ENCODE measurements at regions not wholly inside any gene's neighbourhood (a gene's known extent, or its start where the extent isn't known, plus 50 kb on each side); places are given as distances from the start of the nearest gene placed in this dataset.

- no peak overlapping the region for H3K4me3 ChIP-seq (ENCODE audit: low read depth, low read length)
- TF ChIP-seq, protein P1, sequence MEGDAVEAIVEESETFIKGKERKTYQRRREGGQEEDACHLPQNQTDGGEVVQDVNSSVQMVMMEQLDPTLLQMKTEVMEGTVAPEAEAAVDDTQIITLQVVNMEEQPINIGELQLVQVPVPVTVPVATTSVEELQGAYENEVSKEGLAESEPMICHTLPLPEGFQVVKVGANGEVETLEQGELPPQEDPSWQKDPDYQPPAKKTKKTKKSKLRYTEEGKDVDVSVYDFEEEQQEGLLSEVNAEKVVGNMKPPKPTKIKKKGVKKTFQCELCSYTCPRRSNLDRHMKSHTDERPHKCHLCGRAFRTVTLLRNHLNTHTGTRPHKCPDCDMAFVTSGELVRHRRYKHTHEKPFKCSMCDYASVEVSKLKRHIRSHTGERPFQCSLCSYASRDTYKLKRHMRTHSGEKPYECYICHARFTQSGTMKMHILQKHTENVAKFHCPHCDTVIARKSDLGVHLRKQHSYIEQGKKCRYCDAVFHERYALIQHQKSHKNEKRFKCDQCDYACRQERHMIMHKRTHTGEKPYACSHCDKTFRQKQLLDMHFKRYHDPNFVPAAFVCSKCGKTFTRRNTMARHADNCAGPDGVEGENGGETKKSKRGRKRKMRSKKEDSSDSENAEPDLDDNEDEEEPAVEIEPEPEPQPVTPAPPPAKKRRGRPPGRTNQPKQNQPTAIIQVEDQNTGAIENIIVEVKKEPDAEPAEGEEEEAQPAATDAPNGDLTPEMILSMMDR (conservative IDR thresholded peaks at IDR 0.05; ENCODE audit: low read depth, low read length) = no peak
- DNase-seq (ENCODE audit: low read depth) = no peak
These were observed 183.5 kb downstream of the SLC4A3 start for GRCh38 chr2:219810895-219811294.

- no peak overlapping the region for H3K4me3 ChIP-seq (ENCODE audit: low read depth, low read length)
- DNase-seq (ENCODE audit: low read depth) = no peak
- TF ChIP-seq, protein P1 (conservative IDR thresholded peaks at IDR 0.05; ENCODE audit: low read depth, low read length) = no peak
These were observed 185.2 kb downstream of the SLC4A3 start for GRCh38 chr2:219812672-219813071.

DNA sequence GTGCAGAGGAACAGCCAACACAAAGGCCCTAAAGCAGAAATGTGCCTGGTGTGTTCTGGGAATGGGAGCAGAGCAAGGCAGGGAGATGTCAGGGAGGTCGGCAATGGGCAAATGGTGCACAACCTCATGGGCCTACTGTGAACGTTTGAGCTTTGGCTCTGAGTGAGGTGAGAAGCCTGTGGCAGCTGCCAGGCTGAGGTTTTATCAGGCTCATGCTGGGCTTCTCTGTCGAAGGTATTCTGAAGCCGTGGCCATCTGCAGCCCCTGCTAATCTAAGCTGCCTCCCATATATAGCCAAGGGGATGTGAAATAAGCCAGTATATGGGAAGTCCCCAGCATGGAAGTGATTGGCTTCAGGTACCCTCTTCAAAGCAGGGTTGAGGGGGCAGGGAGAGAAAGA is 193.3 kb downstream of the SLC4A3 start:
- TF ChIP-seq, protein P1 (conservative IDR thresholded peaks at IDR 0.05; ENCODE audit: low read depth, low read length) = no peak
- no peak for DNase-seq (ENCODE audit: low read depth)
- no peak overlapping the region for H3K4me3 ChIP-seq (ENCODE audit: low read depth, low read length)

- no peak overlapping the region for H3K4me3 ChIP-seq (ENCODE audit: low read depth, low read length)
- no peak for DNase-seq (ENCODE audit: low read depth)
- TF ChIP-seq, protein P1 (conservative IDR thresholded peaks at IDR 0.05; ENCODE audit: low read depth, low read length) = no peak
These were observed 196.1 kb downstream of the SLC4A3 start for GRCh38 chr2:219823574-219823973.

- no peak for DNase-seq (ENCODE audit: low read depth)
- TF ChIP-seq, protein P1 (conservative IDR thresholded peaks at IDR 0.05; ENCODE audit: low read depth, low read length) = no peak
- H3K4me3 ChIP-seq (ENCODE audit: low read depth, low read length) = no peak overlapping the region
These were observed 197.6 kb downstream of the SLC4A3 start for GRCh38 chr2:219824996-219825395.

DNA sequence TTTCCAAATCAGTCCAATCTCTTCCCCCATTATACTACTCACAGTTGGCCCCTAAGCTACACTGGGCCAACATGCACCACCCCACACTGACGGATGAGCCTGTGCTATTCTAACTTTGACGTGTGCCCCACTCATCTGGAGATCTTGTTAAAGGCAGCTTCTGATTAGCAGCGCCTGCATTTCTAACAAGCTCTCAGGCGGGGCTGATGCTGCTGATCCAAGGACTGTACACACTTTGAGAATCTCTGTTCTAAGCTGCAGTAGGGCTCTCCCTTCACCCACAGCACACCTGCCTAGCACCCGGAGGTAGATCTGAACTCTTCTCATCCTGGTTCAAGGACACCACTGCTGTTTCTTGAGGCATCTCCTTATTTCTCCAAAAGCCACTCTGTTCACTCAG is 200.7 kb downstream of the SLC4A3 start:
- TF ChIP-seq, protein P1 (conservative IDR thresholded peaks at IDR 0.05; ENCODE audit: low read depth, low read length) = no peak
- DNase-seq (ENCODE audit: low read depth) = no peak
- no peak overlapping the region for H3K4me3 ChIP-seq (ENCODE audit: low read depth, low read length)

GRCh38 chr2:219829667-219830352 is 202.4 kb downstream of the SLC4A3 start:
- TF ChIP-seq, protein P1 (conservative IDR thresholded peaks at IDR 0.05; ENCODE audit: low read depth, low read length) = no peak
- no peak for DNase-seq (ENCODE audit: low read depth)
- H3K4me3 ChIP-seq (ENCODE audit: low read depth, low read length) = no peak overlapping the region
